ENCODE measurements at regions not wholly inside any gene's neighbourhood (a gene's known extent, or its start where the extent isn't known, plus 50 kb on each side); places are given as distances from the start of the nearest gene placed in this dataset.

DNA sequence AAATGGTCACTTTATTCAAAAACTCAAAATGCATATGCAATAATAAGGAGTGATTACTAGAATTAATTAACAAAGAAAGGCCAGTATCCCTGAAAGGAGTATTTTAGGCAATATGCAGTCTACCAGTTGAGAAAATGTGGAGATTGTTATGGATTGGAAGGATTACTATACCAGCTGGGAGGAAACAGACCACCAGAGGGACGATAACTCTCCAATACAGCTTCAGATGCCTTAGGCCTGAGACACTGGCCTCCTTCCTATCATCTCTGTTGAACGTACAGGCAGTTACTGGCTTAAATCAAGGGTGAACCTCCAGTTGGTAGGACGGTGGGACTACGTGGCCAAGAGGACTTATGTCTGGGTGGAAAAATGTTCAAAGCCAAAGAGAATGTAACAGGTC lies 336.4 kb upstream of the EPHA4 start:
- TF ChIP-seq, protein P1, sequence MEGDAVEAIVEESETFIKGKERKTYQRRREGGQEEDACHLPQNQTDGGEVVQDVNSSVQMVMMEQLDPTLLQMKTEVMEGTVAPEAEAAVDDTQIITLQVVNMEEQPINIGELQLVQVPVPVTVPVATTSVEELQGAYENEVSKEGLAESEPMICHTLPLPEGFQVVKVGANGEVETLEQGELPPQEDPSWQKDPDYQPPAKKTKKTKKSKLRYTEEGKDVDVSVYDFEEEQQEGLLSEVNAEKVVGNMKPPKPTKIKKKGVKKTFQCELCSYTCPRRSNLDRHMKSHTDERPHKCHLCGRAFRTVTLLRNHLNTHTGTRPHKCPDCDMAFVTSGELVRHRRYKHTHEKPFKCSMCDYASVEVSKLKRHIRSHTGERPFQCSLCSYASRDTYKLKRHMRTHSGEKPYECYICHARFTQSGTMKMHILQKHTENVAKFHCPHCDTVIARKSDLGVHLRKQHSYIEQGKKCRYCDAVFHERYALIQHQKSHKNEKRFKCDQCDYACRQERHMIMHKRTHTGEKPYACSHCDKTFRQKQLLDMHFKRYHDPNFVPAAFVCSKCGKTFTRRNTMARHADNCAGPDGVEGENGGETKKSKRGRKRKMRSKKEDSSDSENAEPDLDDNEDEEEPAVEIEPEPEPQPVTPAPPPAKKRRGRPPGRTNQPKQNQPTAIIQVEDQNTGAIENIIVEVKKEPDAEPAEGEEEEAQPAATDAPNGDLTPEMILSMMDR (IDR thresholded peaks at IDR 0.05; ENCODE audit: low read depth, low read length) = no peak
- no peak for TF ChIP-seq EZH2phosphoT487 (IDR thresholded peaks at IDR 0.05; ENCODE audit: low read depth)
